ENCODE measurements at regions not wholly inside any gene's neighbourhood (a gene's known extent, or its start where the extent isn't known, plus 50 kb on each side); places are given as distances from the start of the nearest gene placed in this dataset.
"Not testable (repeated sequence)": the region's sequence is repeated elsewhere in the genome, so short reads cannot be mapped to it uniquely, and the experiment has no call there.

DNA sequence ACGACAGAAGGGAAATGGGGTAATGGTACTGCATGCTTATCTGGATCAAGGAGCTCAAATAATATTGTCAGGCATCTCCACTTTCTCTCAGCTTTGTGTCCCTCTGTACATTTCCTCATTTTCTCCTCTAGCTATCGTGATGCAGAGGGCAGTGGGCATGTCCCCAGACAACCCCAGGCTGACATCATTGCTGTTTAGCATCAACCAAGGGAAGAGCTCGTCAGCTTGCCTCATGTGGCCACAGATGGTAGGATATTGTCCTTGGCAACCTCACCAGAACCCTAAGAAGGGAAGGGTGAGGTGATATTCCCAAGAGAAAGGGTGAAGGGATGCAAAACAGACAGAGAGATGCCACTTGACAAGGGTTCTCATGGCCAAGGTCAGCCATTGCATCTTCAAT is 58.3 kb downstream of the MAFB start:
- no peak for ATAC-seq
- TF ChIP-seq POLR2A (IDR thresholded peaks at IDR 0.05) (no peak), POLR2AphosphoS5 (IDR thresholded peaks at IDR 0.05) (no peak), EP300 (IDR thresholded peaks at IDR 0.05) (no peak)
- TF ChIP-seq, protein P1, sequence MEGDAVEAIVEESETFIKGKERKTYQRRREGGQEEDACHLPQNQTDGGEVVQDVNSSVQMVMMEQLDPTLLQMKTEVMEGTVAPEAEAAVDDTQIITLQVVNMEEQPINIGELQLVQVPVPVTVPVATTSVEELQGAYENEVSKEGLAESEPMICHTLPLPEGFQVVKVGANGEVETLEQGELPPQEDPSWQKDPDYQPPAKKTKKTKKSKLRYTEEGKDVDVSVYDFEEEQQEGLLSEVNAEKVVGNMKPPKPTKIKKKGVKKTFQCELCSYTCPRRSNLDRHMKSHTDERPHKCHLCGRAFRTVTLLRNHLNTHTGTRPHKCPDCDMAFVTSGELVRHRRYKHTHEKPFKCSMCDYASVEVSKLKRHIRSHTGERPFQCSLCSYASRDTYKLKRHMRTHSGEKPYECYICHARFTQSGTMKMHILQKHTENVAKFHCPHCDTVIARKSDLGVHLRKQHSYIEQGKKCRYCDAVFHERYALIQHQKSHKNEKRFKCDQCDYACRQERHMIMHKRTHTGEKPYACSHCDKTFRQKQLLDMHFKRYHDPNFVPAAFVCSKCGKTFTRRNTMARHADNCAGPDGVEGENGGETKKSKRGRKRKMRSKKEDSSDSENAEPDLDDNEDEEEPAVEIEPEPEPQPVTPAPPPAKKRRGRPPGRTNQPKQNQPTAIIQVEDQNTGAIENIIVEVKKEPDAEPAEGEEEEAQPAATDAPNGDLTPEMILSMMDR (IDR thresholded peaks at IDR 0.05): no peak
- H3K27ac ChIP-seq: no peak overlapping the region
- H3K4me1 ChIP-seq: peaks cover 0 to 8% (median 0%) of the 10 kb centered on the region in 3 donors
- peaks cover 0 to 8% (median 0%) of the 10 kb centered on the region in 3 donors for H3K9me3 ChIP-seq
- H3K27me3 ChIP-seq: no peaks in the 10 kb centered on the region
- no peak overlapping the region for H3K4me3 ChIP-seq
- H3K36me3 ChIP-seq: no peaks in the 10 kb centered on the region
- 78 to 90% methylated on average over 1 to 2 of the region's 3 CpGs for WGBS, 2 donors (ENCODE audit: low coverage in 1 of 2)

DNA sequence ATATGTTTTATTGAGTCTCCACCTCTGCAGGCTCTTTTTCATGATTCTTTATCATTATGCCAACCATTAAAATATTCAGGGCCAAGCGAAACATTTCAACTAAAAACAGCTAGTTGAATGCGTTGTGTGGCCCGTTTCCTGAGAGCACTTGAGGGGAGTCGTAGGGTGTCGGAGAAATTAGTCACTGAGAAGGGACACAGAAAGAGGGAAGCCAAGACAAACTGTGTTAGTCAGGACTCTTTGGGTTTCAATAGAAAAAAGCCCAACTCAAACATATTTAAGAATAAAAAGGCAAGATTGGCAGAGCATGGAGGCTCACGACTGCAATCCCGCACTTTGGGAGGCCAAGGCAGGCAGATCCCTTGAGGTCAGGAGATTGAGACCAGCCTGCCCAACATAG is 58.9 kb downstream of the MAFB start:
- TF ChIP-seq, protein P1 (IDR thresholded peaks at IDR 0.05): no peak
- TF ChIP-seq EP300 (IDR thresholded peaks at IDR 0.05) (no peak), POLR2AphosphoS5 (IDR thresholded peaks at IDR 0.05) (no peak), POLR2A (IDR thresholded peaks at IDR 0.05) (no peak)
- no peaks in the 10 kb centered on the region for H3K36me3 ChIP-seq
- peaks cover 0 to 8% (median 0%) of the 10 kb centered on the region in 3 donors for H3K9me3 ChIP-seq
- H3K4me3 ChIP-seq: no peak overlapping the region
- WGBS, 2 donors (ENCODE audit: low coverage in 1 of 2): 93 to 97% methylated on average over 7 of the region's 7 CpGs
- peaks cover 0 to 8% (median 0%) of the 10 kb centered on the region in 3 donors for H3K4me1 ChIP-seq
- no peaks in the 10 kb centered on the region for H3K27me3 ChIP-seq
- no peak for ATAC-seq
- no peak overlapping the region for H3K27ac ChIP-seq

DNA sequence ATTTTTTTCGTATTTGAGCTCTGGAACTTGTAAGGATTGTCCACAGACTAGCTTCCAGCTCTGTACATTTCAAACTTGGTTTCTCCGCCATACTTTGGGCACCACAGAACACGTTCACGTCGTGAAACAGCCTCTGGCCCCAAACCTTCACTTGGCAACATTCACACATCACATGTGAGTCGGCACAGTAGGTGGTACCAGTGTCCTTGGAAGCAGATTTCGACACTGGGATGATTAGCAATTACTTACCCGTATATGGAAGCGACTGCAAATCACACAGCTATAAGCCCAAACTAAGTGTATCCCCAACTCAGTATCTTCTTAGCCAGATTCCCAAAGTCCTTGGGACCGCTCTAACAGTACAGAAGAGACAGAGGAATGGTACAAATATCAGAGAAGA is 60.2 kb downstream of the MAFB start:
- H3K27ac ChIP-seq: no peak overlapping the region
- H3K36me3 ChIP-seq: no peaks in the 10 kb centered on the region
- ATAC-seq: no peak
- H3K27me3 ChIP-seq: no peaks in the 10 kb centered on the region
- 55 to 61% methylated on average over 6 to 8 of the region's 10 CpGs for WGBS, 2 donors (ENCODE audit: low coverage in 1 of 2)
- no peak overlapping the region for H3K4me3 ChIP-seq
- no peak for TF ChIP-seq POLR2A (IDR thresholded peaks at IDR 0.05)
- TF ChIP-seq POLR2AphosphoS5 (IDR thresholded peaks at IDR 0.05): no peak
- H3K9me3 ChIP-seq: peaks cover 0 to 8% (median 0%) of the 10 kb centered on the region in 3 donors
- peaks cover 0 to 8% (median 0%) of the 10 kb centered on the region in 3 donors for H3K4me1 ChIP-seq

DNA sequence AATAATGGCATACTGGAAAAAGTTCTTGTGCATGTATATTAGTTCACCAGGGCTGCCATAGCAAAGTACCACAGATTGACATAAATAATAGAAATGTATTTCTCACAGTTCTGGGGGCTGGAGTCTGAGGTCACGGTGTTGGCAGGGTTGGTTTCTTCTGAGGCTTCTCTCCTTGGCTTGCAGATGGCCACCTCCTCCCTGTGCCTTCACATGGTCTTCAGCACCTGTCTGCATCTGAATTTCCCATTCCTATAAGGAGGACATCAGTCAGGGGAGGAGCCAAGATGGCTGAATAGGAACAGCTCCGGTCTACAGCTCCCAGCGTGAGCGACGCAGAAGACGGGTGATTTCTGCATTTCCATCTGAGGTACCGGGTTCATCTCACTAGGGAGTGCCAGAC is 70.0 kb downstream of the MAFB start:
- H3K9me3 ChIP-seq, H3K27ac ChIP-seq, H3K4me1 ChIP-seq, H3K4me3 ChIP-seq, H3K36me3 ChIP-seq, ATAC-seq: not testable (repeated sequence)
- WGBS, 2 donors (ENCODE audit: low coverage in 1 of 2): 83% methylated on average over 1 of the region's 7 CpGs; no CpG with 5 or more reads in 1 of the 2 donors
- H3K27me3 ChIP-seq: peaks cover 20% of the 10 kb centered on the region

DNA sequence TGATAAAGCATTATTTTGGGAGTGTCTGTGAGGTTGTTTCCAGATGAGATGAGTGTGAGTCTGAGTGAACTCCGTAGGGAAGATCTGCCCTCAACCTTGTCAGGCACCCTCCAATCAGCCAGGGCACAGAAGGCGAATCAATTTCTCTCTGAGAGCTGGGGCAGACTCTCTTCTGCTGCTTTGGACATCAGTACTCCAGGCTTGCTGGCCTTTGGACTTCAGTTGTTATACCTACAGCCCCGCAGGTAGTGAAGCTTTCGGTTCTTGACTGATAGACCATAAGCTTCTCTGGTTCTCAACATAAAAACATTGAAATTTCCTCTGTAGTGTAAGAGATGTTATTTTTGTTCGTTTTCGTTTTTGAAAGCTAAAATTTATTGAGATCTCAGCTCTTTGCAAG is 71.4 kb downstream of the MAFB start:
- TF ChIP-seq POLR2A (IDR thresholded peaks at IDR 0.05) (no peak), EP300 (IDR thresholded peaks at IDR 0.05) (no peak), POLR2AphosphoS5 (IDR thresholded peaks at IDR 0.05) (no peak)
- TF ChIP-seq, protein P1 (IDR thresholded peaks at IDR 0.05): no peak
- ATAC-seq: no peak
- 88 to 93% methylated on average over 6 of the region's 6 CpGs for WGBS, 2 donors (ENCODE audit: low coverage in 1 of 2)

DNA sequence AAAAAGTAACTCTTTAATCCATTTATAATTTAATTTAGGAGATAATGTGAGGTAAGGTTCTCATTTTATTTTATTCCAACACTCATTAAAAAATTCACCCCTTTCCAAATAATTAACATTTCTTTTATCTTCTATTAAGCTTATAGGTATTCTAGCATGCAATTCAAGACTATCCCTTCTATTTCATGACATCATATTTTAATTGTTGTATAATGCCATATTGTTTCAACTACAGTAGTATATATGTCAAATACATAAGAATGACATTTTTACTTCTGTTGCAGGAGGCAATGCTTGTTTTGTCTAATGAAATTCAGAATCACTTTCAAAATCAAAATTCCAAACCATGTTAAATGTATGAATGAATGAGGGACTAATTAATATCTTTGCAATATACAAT is 76.2 kb downstream of the MAFB start:
- Histone ChIP-seq H3K4me1 (no peaks in the 10 kb centered on the region), H3K27ac (no peak overlapping the region), H3K36me3 (no peaks in the 10 kb centered on the region), H3K9me3 (no peaks in the 10 kb centered on the region), H3K27me3 (peaks cover 12% of the 10 kb centered on the region), H3K4me3 (no peak overlapping the region)
- no peak for ATAC-seq
- TF ChIP-seq POLR2A (IDR thresholded peaks at IDR 0.05) (no peak), POLR2AphosphoS5 (IDR thresholded peaks at IDR 0.05) (no peak), EP300 (IDR thresholded peaks at IDR 0.05) (no peak)
- TF ChIP-seq, protein P1 (IDR thresholded peaks at IDR 0.05): no peak

More for the DNA sequence above, 71.4 kb downstream of the MAFB start:
- Histone ChIP-seq H3K27ac (no peak overlapping the region), H3K4me3 (no peak overlapping the region), H3K9me3 (no peaks in the 10 kb centered on the region), H3K27me3 (peaks cover 20% of the 10 kb centered on the region), H3K36me3 (no peaks in the 10 kb centered on the region), H3K4me1 (no peaks in the 10 kb centered on the region)
